IPS-20b (cell line): ENCODE measurements at regions not wholly inside any gene's neighbourhood (a gene's known extent, or its start where the extent isn't known, plus 50 kb on each side); places are given as distances from the start of the nearest gene placed in this dataset.

Experiments
- H3K27ac ChIP-seq: one replicate; pipeline ENCODE4 v1.5.1; 2013; ENCODE audit warnings: low read length
- H3K27me3 ChIP-seq: 2 replicates; pipeline ENCODE4 v1.6.1; 2013; ENCODE audit warnings: mild to moderate bottlenecking, low read length, inconsistent platforms; ENCODE audit not compliant: insufficient read depth
- H3K36me3 ChIP-seq: 2 replicates; pipeline ENCODE4 v1.6.1; 2013; ENCODE audit warnings: low read depth, mild to moderate bottlenecking, inconsistent platforms, low read length, moderate library complexity; ENCODE audit not compliant: insufficient read depth
- H3K4me1 ChIP-seq: 2 replicates; pipeline ENCODE4 v1.6.1; 2013; ENCODE audit warnings: mild to moderate bottlenecking, control low read depth, inconsistent platforms, low read length, moderate library complexity; ENCODE audit not compliant: insufficient read depth
- H3K4me3 ChIP-seq: 2 replicates; pipeline ENCODE4 v1.5.1; 2013; ENCODE audit warnings: mild to moderate bottlenecking, low read length, inconsistent platforms
- H3K9ac ChIP-seq: 2 replicates; pipeline ENCODE4 v1.6.1; 2013; ENCODE audit warnings: low read depth, mild to moderate bottlenecking, inconsistent platforms, low read length, moderate library complexity
- H3K9me3 ChIP-seq: 2 replicates; pipeline ENCODE4 v1.6.1; 2013; ENCODE audit warnings: mild to moderate bottlenecking, low read depth, low read length, inconsistent platforms; ENCODE audit not compliant: insufficient read depth

DNA sequence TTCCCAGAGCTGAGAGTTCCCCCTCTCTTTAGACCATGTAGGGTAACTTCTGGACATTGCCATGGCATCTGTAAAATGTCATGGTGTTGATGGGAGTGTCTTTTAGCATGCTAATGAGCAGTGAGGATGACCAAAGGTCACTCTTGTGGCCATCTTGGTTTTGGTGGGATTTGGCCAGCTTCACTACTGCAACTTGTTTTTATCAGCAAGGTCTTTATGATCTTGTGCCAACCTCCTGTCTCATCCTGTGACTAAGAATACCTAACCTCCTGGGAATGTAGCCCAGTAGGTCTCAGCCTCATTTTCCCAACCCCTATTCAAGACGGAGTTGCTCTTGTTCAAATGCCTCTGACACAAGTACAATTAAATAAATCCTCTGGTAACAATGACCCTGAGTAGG, 244.4 kb downstream of the NEDD1 start:
- Histone ChIP-seq H3K9ac (no peak overlapping the region), H3K36me3 (no peaks in the 10 kb centered on the region), H3K27me3 (no peaks in the 10 kb centered on the region), H3K9me3 (no peaks in the 10 kb centered on the region), H3K4me3 (no peak overlapping the region), H3K4me1 (no peaks in the 10 kb centered on the region), H3K27ac (no peak overlapping the region)

- Histone ChIP-seq H3K4me3 (no peak overlapping the region), H3K9ac (no peak overlapping the region), H3K27ac (no peak overlapping the region), H3K36me3 (no peaks in the 10 kb centered on the region), H3K27me3 (no peaks in the 10 kb centered on the region), H3K4me1 (0 out of 2 replicates have a peak, but pooled peaks cover 3% of the 10 kb centered on the region), H3K9me3 (no peaks in the 10 kb centered on the region)
Measured at GRCh38 chr12:97159377-97159776, 252.3 kb downstream of the NEDD1 start.

DNA sequence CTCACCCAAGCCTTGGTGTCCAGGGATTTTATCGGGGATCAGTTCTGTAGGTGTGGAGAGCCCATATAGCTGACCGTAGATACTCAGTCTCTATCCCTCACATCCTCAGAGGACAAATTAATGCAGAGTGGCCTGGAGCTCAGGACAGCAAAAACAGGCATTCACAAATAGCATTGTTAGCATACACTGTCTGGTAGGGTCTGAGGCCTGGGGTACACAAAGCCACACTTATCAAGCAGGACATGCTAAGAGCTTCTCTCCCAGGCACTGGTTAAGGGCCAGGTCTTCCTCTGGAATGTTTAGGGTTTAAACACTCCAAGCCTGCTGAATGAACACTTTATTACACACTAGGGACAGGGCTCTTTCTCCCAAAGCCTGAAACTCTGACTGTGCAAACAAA, 253.2 kb downstream of the NEDD1 start:
- H3K9me3 ChIP-seq, result no peaks in the 10 kb centered on the region
- H3K27me3 ChIP-seq, result no peaks in the 10 kb centered on the region
- no peaks in the 10 kb centered on the region for H3K36me3 ChIP-seq
- H3K9ac ChIP-seq, result no peak overlapping the region
- no peak overlapping the region for H3K4me3 ChIP-seq
- H3K4me1 ChIP-seq, result 0 out of 2 replicates have a peak, but pooled peaks cover 3% of the 10 kb centered on the region
- no peak overlapping the region for H3K27ac ChIP-seq

DNA sequence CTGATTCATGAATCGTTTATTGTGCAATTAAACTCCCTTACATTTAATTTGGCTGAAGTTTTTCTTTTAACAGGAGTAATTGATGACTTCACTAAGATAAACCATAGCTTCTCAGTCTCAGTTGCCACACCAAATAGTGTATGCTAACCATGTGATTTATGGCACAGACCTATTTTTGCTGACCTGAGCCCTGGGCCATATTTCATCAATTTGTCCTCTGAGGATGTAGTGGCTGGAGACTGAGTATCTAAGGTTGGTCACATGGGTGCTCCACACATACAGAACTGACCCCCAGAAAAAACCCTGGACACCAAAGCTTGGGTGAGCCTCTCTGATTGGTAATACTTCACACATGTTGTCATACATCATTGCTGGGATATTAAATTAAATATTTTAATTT, 255.1 kb downstream of the NEDD1 start:
- 0 out of 2 replicates have a peak, but pooled peaks cover 3% of the 10 kb centered on the region for H3K4me1 ChIP-seq
- no peaks in the 10 kb centered on the region for H3K9me3 ChIP-seq
- H3K27ac ChIP-seq, result no peak overlapping the region
- H3K36me3 ChIP-seq, result no peaks in the 10 kb centered on the region
- H3K9ac ChIP-seq, result no peak overlapping the region
- H3K4me3 ChIP-seq, result no peak overlapping the region
- no peaks in the 10 kb centered on the region for H3K27me3 ChIP-seq

DNA sequence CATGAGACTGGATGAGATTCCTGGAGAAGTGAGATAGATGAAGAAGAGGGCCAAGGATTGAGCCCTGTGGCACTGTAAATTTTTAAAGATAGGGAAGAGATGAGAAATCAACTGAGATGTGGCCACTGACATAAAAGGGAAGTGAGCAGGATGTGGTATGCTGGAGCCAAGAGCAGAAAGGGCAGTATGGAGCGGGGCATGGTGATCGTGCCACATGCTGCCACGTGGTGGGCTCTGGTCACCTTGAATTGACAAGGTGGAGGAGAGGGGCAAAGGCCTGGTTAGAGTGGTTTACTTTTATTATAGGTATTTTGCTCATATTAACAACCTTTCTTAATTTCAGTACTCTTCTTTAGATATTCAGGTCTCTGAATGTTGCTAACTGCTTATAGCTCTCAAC, 257.9 kb downstream of the NEDD1 start:
- no peak overlapping the region for H3K4me3 ChIP-seq
- H3K27ac ChIP-seq, result no peak overlapping the region
- H3K27me3 ChIP-seq, result no peaks in the 10 kb centered on the region
- no peak overlapping the region for H3K9ac ChIP-seq
- H3K36me3 ChIP-seq, result no peaks in the 10 kb centered on the region
- no peaks in the 10 kb centered on the region for H3K4me1 ChIP-seq
- H3K9me3 ChIP-seq, result no peaks in the 10 kb centered on the region

- Histone ChIP-seq H3K4me3 (no peak overlapping the region), H3K27me3 (no peaks in the 10 kb centered on the region), H3K4me1 (no peaks in the 10 kb centered on the region), H3K9me3 (no peaks in the 10 kb centered on the region), H3K9ac (no peak overlapping the region), H3K27ac (no peak overlapping the region), H3K36me3 (no peaks in the 10 kb centered on the region)
Measured at GRCh38 chr12:97167598-97167997, 260.5 kb downstream of the NEDD1 start.

GRCh38 chr12:97168804-97169203, 261.7 kb downstream of the NEDD1 start:
- no peaks in the 10 kb centered on the region for H3K9me3 ChIP-seq

GRCh38 chr12:97169889-97170567, 263.0 kb downstream of the NEDD1 start:
- H3K27ac ChIP-seq, result no peak overlapping the region
- H3K36me3 ChIP-seq, result no peaks in the 10 kb centered on the region
- no peak overlapping the region for H3K4me3 ChIP-seq
- H3K27me3 ChIP-seq, result no peaks in the 10 kb centered on the region
- peaks cover 4% of the 10 kb centered on the region; the same call in 1 of the 2 replicates for H3K4me1 ChIP-seq
- no peaks in the 10 kb centered on the region for H3K9me3 ChIP-seq
- H3K9ac ChIP-seq, result no peak overlapping the region

More at GRCh38 chr12:97168804-97169203, 261.7 kb downstream of the NEDD1 start:
- Histone ChIP-seq H3K4me3 (no peak overlapping the region), H3K27ac (no peak overlapping the region), H3K27me3 (no peaks in the 10 kb centered on the region), H3K36me3 (no peaks in the 10 kb centered on the region), H3K9ac (no peak overlapping the region), H3K4me1 (no peaks in the 10 kb centered on the region; the same call in 1 of the 2 replicates)

- no peaks in the 10 kb centered on the region for H3K27me3 ChIP-seq
- no peak overlapping the region for H3K4me3 ChIP-seq
- no peak overlapping the region for H3K27ac ChIP-seq
- no peak overlapping the region for H3K9ac ChIP-seq
- peaks cover 4% of the 10 kb centered on the region; the same call in 1 of the 2 replicates for H3K4me1 ChIP-seq
- no peaks in the 10 kb centered on the region for H3K36me3 ChIP-seq
- no peaks in the 10 kb centered on the region for H3K9me3 ChIP-seq
Measured at GRCh38 chr12:97173688-97174410, 266.8 kb downstream of the NEDD1 start.

GRCh38 chr12:97177481-97177880, 270.4 kb downstream of the NEDD1 start:
- H3K9ac ChIP-seq, result no peak overlapping the region
- no peak overlapping the region for H3K4me3 ChIP-seq
- no peaks in the 10 kb centered on the region for H3K27me3 ChIP-seq
- H3K4me1 ChIP-seq, result peaks cover 4% of the 10 kb centered on the region; the same call in 1 of the 2 replicates
- H3K27ac ChIP-seq, result no peak overlapping the region
- H3K9me3 ChIP-seq, result no peaks in the 10 kb centered on the region
- H3K36me3 ChIP-seq, result no peaks in the 10 kb centered on the region

DNA sequence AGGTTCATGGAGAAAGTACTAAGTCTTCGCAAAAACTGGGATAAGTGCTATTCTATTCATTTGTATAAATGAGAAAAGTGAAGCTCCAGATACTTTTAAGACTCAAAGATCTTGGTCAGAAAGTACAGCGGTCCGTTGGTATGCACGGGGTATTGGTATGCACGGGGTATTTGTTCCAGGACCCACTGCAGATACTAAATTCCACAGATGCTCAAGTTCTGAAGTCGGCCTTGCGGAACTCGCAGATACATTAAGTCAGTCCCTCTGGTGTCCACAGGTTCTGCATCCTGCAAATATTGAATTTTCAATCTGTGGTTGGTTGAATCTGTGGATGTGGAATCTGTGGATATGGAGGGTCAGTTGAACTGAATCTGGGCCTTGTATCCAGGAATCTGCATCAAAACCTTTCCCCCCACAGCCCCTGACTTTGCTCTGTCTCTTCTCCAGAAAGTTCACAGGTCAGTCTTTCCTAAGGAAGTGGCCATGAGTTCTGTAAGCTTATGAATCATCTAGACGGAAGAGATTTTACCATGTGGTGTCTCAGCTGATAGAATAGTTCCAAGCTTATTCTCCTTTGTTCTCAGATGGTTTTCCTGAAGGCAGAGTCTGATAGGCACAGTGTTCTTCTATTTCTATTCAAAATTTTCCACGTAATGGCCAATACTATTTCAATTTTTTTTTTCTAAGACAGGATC, 274.7 kb downstream of the NEDD1 start:
- H3K27me3 ChIP-seq, result no peaks in the 10 kb centered on the region
- no peak overlapping the region for H3K4me3 ChIP-seq
- no peaks in the 10 kb centered on the region; the same call in 1 of the 2 replicates for H3K9me3 ChIP-seq
- no peaks in the 10 kb centered on the region; the same call in 1 of the 2 replicates for H3K36me3 ChIP-seq
- no peak overlapping the region for H3K9ac ChIP-seq
- H3K27ac ChIP-seq, result no peak overlapping the region
- H3K4me1 ChIP-seq, result peaks cover 10% of the 10 kb centered on the region; the same call in 1 of the 2 replicates
